Prostate gland (tissue), 2 donors: ENCODE measurements at regions not wholly inside any gene's neighbourhood (a gene's known extent, or its start where the extent isn't known, plus 50 kb on each side); places are given as distances from the start of the nearest gene placed in this dataset.

Experiments used
- CTCF ChIP-seq, 4 experiments: fragments of 200-600 bp in 2 of 4; fragments of 450-650 bp in 2 of 4; sonication (generic) in 2 of 4; IDR thresholded peaks; 1 replicate in 3 of 4; 2 replicates in 1 of 4; pipeline ENCODE4 v1.5.1; 2016 to 2019; ENCODE audit warnings: antibody characterized with exemption in 4 of 4, mild to moderate bottlenecking in 2 of 4, moderate library complexity in 2 of 4
- POLR2A ChIP-seq: fragments of 450-650 bp; IDR thresholded peaks from one replicate; pipeline ENCODE4 v1.6.1; 2016; ENCODE audit warnings: antibody characterized with exemption, mild to moderate bottlenecking

GRCh38 chr1:208775841-208776240 is 531.7 kb upstream of the PLXNA2 start:
- TF ChIP-seq CTCF (IDR thresholded peaks at IDR 0.05) (no peak), POLR2A (no peak)
